ENCODE measurements at regions not wholly inside any gene's neighbourhood (a gene's known extent, or its start where the extent isn't known, plus 50 kb on each side); places are given as distances from the start of the nearest gene placed in this dataset.

DNA sequence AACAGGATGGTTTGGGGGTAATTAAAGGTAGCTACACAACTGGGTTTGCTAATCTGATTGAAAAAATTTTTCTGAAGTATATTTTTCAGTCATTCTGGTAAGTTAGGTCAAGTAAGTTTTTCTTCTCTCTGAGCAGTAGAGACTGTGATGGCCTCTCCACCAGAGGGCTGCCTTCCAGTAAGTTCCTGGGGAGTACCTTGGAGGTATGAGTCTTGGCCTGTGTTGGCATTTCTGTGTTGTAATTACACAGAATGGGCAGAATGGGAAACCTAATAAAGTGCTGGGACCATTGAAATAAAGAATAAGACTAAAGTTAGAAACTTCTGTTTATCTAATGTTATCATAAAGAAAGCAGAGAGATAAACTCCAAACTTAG lies 430.8 kb downstream of the ARHGEF28 start:
- DNase-seq (ENCODE audit: insufficient read length, low spot score) (peak; percentile 15), FAIRE-seq (no peak)

DNA sequence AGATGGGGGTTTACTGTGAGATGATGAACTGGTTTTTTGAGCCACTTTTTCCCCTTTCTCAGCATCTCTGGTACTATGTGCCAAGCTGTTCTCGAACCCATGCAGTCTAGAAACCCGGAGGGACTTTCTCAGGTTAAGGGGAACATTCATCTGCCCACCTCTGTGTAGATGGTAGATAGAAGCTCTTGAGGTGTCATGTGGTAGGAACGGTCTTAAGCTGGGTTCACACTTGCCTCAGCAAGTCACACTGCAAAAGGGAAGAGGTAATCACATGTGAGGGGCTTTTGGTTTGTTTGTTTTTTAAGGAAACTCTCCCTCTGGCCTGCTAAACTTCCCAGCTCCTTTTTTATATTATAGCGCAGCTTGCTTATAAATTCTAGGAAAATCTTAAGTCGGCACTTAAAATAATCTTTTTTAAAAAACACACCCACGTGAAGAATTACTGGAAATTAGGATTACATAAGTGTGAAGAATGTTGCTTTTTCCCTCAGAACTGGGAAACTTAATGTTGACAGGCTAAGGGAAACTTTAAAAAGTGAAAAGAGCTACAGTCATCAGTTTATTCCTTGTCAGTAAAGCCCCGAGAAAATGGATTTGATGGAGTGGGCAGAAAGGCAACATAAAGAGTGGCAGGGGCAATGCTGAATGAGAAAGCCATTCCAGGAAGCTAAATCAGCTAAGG lies 430.3 kb downstream of the ARHGEF28 start:
- DNase-seq (ENCODE audit: insufficient read length, low spot score) (no peak), FAIRE-seq (no peak)

DNA sequence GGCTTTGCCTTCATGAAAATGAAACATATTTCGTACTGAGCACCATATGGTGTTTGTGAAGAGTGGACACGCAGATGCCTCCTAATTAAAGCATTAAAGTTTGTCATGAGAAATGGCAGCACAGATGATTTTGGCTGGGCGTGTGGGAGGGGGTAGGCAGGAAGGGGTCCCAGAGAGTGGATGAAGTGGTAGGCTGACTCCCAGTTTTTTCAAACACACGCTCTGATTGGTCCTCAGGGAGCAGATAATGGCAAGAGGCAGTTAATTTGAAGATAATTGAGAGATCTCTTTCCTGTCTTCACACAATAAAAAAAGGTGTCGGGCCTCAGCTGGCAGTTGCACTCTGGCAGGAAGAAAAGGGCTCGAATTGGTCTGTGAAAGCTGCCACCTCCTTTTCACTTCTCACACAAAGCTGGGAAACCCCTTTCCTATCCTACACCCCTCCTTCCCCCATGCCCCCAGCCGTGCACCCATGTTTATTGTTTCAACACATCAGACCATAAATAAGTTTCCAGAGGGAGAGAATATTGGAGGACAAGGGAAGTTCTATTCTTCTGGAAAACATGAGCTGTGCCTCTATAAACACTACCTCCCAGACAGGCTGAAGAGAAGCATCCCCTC lies 429.6 kb downstream of the ARHGEF28 start:
- FAIRE-seq (no peak), DNase-seq (ENCODE audit: insufficient read length, low spot score) (no peak)

DNA sequence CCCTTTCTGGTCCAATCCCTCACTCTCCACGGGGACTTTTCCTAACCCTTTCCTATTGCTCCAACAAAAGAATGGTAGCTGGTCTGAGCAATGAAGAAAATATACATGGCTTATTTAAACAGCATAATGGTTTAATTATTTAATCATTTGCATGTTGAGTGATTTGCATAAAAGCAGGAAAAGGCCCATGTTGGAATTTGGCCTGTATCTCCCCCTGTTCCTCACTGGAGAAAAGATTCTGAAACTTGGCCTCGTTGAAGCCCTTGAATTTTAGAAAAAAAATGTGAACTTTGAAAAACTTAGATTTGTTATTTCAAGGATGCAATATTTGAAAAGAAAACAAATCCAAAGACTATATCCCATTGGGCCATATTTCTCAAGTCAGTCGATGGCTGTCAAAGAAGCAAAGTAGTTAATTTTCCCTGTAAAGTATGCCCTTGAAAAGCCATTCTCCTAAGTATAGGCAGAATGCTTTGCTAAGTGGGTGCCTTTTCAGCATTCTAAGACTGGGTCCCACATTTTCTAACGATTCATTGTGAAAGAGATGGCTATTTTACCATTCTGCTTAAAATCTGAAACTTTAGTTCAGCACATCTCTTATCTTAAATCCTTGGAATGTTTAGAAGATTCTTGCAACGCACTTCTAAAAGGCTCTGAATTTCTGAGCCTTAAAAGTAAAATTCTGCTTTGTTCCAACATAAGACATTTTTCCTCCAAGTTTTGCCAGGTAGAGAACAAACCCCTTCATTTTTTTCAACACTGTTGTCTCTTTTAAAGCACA lies 428.8 kb downstream of the ARHGEF28 start:
- DNase-seq (ENCODE audit: insufficient read length, low spot score) (no peak), FAIRE-seq (no peak)

DNA sequence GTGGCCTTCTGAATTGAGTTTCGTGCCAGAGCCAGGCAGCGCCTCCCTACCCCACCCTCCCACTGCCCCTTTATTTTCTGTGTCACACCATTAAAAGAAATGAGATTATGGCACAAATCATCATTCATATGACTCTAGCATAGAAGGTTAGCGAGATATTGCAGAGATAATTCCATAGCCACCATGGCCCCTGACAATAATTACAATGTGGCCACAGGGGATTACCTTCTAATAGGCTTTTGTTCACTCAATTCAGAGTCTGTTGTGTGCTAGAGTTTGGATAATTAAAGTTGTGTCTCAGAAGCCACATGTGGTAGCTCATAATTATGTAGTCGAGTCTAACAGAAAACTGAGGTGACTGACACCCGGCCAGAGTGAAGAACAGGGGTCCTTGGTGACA lies 428.1 kb downstream of the ARHGEF28 start:
- FAIRE-seq (no peak), DNase-seq (ENCODE audit: insufficient read length, low spot score) (no peak)

GRCh38 chr5:74052441-74053221 lies 426.6 kb downstream of the ARHGEF28 start:
- DNase-seq (ENCODE audit: insufficient read length, low spot score) (no peak), FAIRE-seq (no peak)

- FAIRE-seq (no peak), DNase-seq (ENCODE audit: insufficient read length, low spot score) (no peak)
Observed at GRCh38 chr5:74051076-74051475, 425.1 kb downstream of the ARHGEF28 start.

DNA sequence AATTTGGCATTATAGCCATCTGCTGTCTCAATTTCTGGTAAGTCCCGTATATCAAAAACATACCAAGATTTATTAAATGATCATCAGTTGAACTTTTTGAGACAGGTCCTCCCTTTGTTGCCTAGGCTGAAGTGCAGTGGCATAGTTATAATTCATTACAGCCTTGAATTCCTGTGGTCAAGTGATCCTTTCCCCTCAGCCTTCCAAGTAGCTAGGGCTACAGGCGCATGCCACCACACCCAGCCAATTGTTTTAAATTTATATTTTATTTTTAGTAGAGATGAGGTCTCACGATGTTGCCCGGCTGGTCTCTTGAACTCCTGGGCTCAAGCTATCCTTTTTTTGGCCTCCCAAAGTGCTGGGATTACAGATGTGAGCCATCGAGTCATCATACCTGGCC lies 418.9 kb downstream of the ARHGEF28 start:
- no peak for FAIRE-seq
- no peak for DNase-seq (ENCODE audit: insufficient read length, low spot score)

- DNase-seq (ENCODE audit: insufficient read length, low spot score), result peak; percentile 56
- peak; percentile 54 for FAIRE-seq
Observed at GRCh38 chr5:74042959-74043358, 417.0 kb downstream of the ARHGEF28 start.

- peak; percentile 46 for FAIRE-seq
Observed at GRCh38 chr5:74042559-74042958, 416.6 kb downstream of the ARHGEF28 start.

GRCh38 chr5:74041913-74042312 lies 415.9 kb downstream of the ARHGEF28 start:
- no peak for FAIRE-seq

More at GRCh38 chr5:74042559-74042958, 416.6 kb downstream of the ARHGEF28 start:
- DNase-seq (ENCODE audit: insufficient read length, low spot score), result no peak

DNA sequence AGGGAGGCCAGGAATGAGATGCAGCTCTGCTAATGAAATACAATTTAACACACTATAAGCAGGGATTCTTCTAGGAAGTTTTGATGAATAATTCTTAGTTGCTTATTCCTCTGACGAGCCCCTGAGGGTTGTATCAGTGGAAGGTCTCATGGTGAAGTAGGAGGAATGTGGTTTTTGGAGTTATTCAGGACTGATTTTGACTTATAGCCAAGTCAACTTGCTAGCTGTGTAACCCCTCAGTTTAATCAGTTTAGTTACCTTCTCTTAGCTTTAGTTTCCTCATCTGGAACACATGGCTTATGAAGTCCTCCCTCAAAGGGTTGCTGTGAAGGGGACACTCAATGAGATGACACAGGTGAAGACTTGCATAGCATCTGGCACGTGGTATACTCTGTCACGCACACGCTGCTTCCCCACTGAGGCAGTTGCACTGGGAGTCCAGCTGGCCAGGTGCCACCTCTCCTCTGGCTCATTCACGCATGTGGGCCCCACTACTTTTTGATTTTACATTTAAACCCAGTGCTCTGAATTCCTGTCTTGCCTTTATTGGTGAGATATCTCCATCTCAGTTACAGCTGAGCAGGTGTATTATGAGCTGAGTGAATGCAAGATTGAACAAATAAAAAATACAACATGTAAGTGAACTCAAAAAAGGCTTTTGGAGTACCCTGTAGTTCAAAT lies 415.0 kb downstream of the ARHGEF28 start:
- no peak for DNase-seq (ENCODE audit: insufficient read length, low spot score)
- FAIRE-seq, result peak; percentile 58

More at GRCh38 chr5:74041913-74042312, 415.9 kb downstream of the ARHGEF28 start:
- DNase-seq (ENCODE audit: insufficient read length, low spot score), result no peak

- FAIRE-seq, result peak; percentile 82
Observed at GRCh38 chr5:74040065-74040551, 414.1 kb downstream of the ARHGEF28 start.

DNA sequence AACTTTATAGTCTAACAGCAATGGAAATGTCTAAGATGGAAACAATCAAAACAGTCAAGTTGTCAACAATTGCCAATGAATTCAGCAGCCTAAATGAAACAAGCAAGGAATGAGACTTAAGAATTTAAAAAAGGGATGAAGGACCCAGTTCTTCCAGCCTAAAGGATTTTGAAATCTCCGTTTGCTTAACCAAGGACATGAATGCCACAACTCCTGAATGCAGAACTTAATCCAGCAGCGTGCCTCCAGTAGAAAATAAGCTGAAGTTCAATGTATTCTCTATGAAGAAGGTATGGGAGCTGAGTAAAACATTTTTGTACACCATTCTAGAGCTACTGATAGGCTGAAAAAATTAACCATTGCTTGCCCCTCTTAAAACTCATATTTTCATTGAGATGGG lies 411.3 kb downstream of the ARHGEF28 start:
- FAIRE-seq, result no peak
- no peak for DNase-seq (ENCODE audit: insufficient read length, low spot score)

More at GRCh38 chr5:74040065-74040551, 414.1 kb downstream of the ARHGEF28 start:
- peak; percentile 37 for DNase-seq (ENCODE audit: insufficient read length, low spot score)

- FAIRE-seq, result peak; percentile 94
- DNase-seq (ENCODE audit: insufficient read length, low spot score), result peak; percentile 35
Observed at GRCh38 chr5:74035521-74035937, 409.5 kb downstream of the ARHGEF28 start.

DNA sequence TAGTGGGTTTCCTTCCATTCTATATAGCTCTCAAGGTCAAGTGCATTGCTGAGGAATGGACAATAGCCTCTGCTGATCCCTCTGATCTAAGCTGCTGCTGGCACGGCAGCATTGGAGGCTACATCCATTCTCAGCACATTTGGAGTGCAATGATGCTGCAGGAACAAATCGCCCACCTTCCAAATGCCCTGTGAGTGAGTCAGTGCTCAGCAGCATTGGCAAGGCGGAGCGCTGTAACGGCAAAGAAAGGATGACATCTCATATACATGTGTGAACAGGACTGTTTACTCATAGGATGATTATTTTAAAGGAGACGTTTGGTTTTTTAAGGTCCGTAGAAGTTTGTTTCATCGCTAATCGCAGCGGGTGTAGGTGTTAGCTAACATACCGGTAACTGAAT lies 408.7 kb downstream of the ARHGEF28 start:
- FAIRE-seq (peak; percentile 98), DNase-seq (ENCODE audit: insufficient read length, low spot score) (peak; percentile 59)

GRCh38 chr5:74032617-74033016 lies 406.6 kb downstream of the ARHGEF28 start:
- no peak for DNase-seq (ENCODE audit: insufficient read length, low spot score)
- no peak for FAIRE-seq

- no peak for DNase-seq (ENCODE audit: insufficient read length, low spot score)
- no peak for FAIRE-seq
Observed at GRCh38 chr5:74031536-74031935, 405.5 kb downstream of the ARHGEF28 start.

- no peak for DNase-seq (ENCODE audit: insufficient read length, low spot score)
- no peak for FAIRE-seq
Observed at GRCh38 chr5:74030821-74031220, 404.8 kb downstream of the ARHGEF28 start.

DNA sequence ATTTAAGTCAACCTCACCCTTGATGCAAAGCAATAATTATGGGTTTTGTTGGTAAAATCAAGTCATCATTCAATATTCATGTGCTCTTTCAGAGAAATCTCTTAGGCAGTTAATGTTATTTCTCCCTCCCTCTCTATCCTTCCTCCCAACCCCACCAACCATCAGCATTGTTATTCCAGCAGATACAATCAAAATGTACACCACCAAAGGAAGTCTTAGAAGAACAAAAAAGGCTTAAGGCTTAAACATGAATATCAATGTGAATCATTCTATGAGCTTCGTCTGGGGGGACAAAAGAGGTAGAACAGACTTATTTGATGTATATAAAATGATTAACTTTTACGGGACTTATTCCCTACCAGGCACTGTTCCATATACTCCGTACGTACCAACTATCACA lies 404.4 kb downstream of the ARHGEF28 start:
- FAIRE-seq (no peak), DNase-seq (ENCODE audit: insufficient read length, low spot score) (no peak)
